ENCODE measurements at regions not wholly inside any gene's neighbourhood (a gene's known extent, or its start where the extent isn't known, plus 50 kb on each side); places are given as distances from the start of the nearest gene placed in this dataset.

- no peak for TF ChIP-seq CTCF (IDR thresholded peaks at IDR 0.05; ENCODE audit: insufficient read depth, low read length, poor library complexity, severe bottlenecking)
- no peak overlapping the region for H3K4me3 ChIP-seq (ENCODE audit: low read depth, low read length)
- DNase-seq (ENCODE audit: low read depth): no peak
- no peaks in the 10 kb centered on the region for H3K36me3 ChIP-seq (ENCODE audit: control insufficient read depth, insufficient read depth, low read length)
- no peaks in the 10 kb centered on the region for H3K27me3 ChIP-seq (ENCODE audit: control insufficient read depth, insufficient read depth, low read length)
Measured at GRCh38 chr15:38814891-38815290, 250.3 kb upstream of the RASGRP1 start.

GRCh38 chr15:38817427-38818156 is 253.0 kb upstream of the RASGRP1 start:
- peak; percentile 100 for TF ChIP-seq CTCF (IDR thresholded peaks at IDR 0.05; ENCODE audit: insufficient read depth, low read length, poor library complexity, severe bottlenecking)
- DNase-seq (ENCODE audit: low read depth): peak; percentile 29
- Histone ChIP-seq H3K27me3 (ENCODE audit: control insufficient read depth, insufficient read depth, low read length) (no peaks in the 10 kb centered on the region), H3K4me3 (ENCODE audit: low read depth, low read length) (no peak overlapping the region), H3K36me3 (ENCODE audit: control insufficient read depth, insufficient read depth, low read length) (no peaks in the 10 kb centered on the region)

- Histone ChIP-seq H3K4me3 (ENCODE audit: low read depth, low read length) (no peak overlapping the region), H3K27me3 (ENCODE audit: control insufficient read depth, insufficient read depth, low read length) (no peaks in the 10 kb centered on the region), H3K36me3 (ENCODE audit: control insufficient read depth, insufficient read depth, low read length) (no peaks in the 10 kb centered on the region)
- no peak for TF ChIP-seq CTCF (IDR thresholded peaks at IDR 0.05; ENCODE audit: insufficient read depth, low read length, poor library complexity, severe bottlenecking)
- DNase-seq (ENCODE audit: low read depth): no peak
Measured at GRCh38 chr15:38818157-38818790, 253.7 kb upstream of the RASGRP1 start.

GRCh38 chr15:38819387-38819950 is 254.9 kb upstream of the RASGRP1 start:
- TF ChIP-seq CTCF (IDR thresholded peaks at IDR 0.05; ENCODE audit: insufficient read depth, low read length, poor library complexity, severe bottlenecking): no peak
- no peak for DNase-seq (ENCODE audit: low read depth)
- Histone ChIP-seq H3K4me3 (ENCODE audit: low read depth, low read length) (no peak overlapping the region), H3K36me3 (ENCODE audit: control insufficient read depth, insufficient read depth, low read length) (no peaks in the 10 kb centered on the region), H3K27me3 (ENCODE audit: control insufficient read depth, insufficient read depth, low read length) (no peaks in the 10 kb centered on the region)

GRCh38 chr15:38823263-38823662 is 258.6 kb upstream of the RASGRP1 start:
- no peaks in the 10 kb centered on the region for H3K36me3 ChIP-seq (ENCODE audit: control insufficient read depth, insufficient read depth, low read length)
- no peak for TF ChIP-seq CTCF (IDR thresholded peaks at IDR 0.05; ENCODE audit: insufficient read depth, low read length, poor library complexity, severe bottlenecking)
- H3K27me3 ChIP-seq (ENCODE audit: control insufficient read depth, insufficient read depth, low read length): no peaks in the 10 kb centered on the region
- no peak overlapping the region for H3K4me3 ChIP-seq (ENCODE audit: low read depth, low read length)
- DNase-seq (ENCODE audit: low read depth): no peak

Data from kidney epithelial cell (primary cell).